Astrocyte (in vitro differentiated cells and primary cell): ENCODE measurements at regions not wholly inside any gene's neighbourhood (a gene's known extent, or its start where the extent isn't known, plus 50 kb on each side); places are given as distances from the start of the nearest gene placed in this dataset.

Experiments
- DNase-seq: peaks from one replicate; pipeline ENCODE4 v3.0.0-alpha.2; 2010; ENCODE audit warnings: low read depth
- FAIRE-seq: peaks from 2 replicates; lab custom pipeline; 2011; peaks lifted over from hg19 to GRCh38; lab: Jason Lieb, UNC
- H2AFZ ChIP-seq: 2 replicates; pipeline ENCODE4 v1.6.0; 2012; ENCODE audit warnings: low read depth, low read length, inconsistent platforms
- H3K27ac ChIP-seq: 2 replicates; pipeline ENCODE4 v1.5.1; 2011; ENCODE audit warnings: low read depth, low read length, inconsistent platforms
- H3K27me3 ChIP-seq: 2 replicates; pipeline ENCODE4 v1.6.0; 2011; ENCODE audit warnings: low read length, inconsistent platforms; ENCODE audit not compliant: insufficient read depth
- H3K36me3 ChIP-seq: 2 replicates; pipeline ENCODE4 v1.5.1; 2011; ENCODE audit warnings: low read length, inconsistent platforms; ENCODE audit not compliant: insufficient read depth
- H3K4me1 ChIP-seq: 2 replicates; pipeline ENCODE4 v1.5.1; 2011; ENCODE audit warnings: low read length, inconsistent platforms; ENCODE audit not compliant: insufficient read depth
- H3K4me2 ChIP-seq: 2 replicates; pipeline ENCODE4 v1.6.0; 2012; ENCODE audit warnings: low read length, inconsistent platforms
- H3K4me3 ChIP-seq: 2 replicates; pipeline ENCODE4 v1.5.1; 2011; ENCODE audit warnings: low read depth, mild to moderate bottlenecking, low read length, inconsistent platforms; ENCODE audit not compliant: insufficient read depth
- H3K79me2 ChIP-seq: 2 replicates; pipeline ENCODE4 v1.6.0; 2012; ENCODE audit warnings: mild to moderate bottlenecking, low read length, inconsistent platforms; ENCODE audit not compliant: insufficient read depth
- H3K9ac ChIP-seq: 2 replicates; pipeline ENCODE4 v1.6.0; 2012; ENCODE audit warnings: mild to moderate bottlenecking, low read length, inconsistent platforms
- H3K9me3 ChIP-seq: 2 replicates; pipeline ENCODE4 v1.5.1; 2012; ENCODE audit warnings: low read depth, mild to moderate bottlenecking, low read length, inconsistent platforms; ENCODE audit not compliant: insufficient read depth
- H4K20me1 ChIP-seq: 2 replicates; pipeline ENCODE4 v1.6.0; 2012; ENCODE audit warnings: low read length, inconsistent platforms; ENCODE audit not compliant: insufficient read depth
- H3K27ac Mint-ChIP-seq: one replicate; pipeline ENCODE4 v1.8.0; 2021; ENCODE audit warnings: mild to moderate bottlenecking, mixed read lengths; ENCODE audit not compliant: unreplicated experiment
- H3K27me3 Mint-ChIP-seq: one replicate; pipeline ENCODE4 v1.8.0; 2021; ENCODE audit warnings: low read depth, mixed read lengths; ENCODE audit not compliant: unreplicated experiment
- H3K36me3 Mint-ChIP-seq: one replicate; pipeline ENCODE4 v1.8.0; 2021; ENCODE audit warnings: low read depth, mixed read lengths; ENCODE audit not compliant: unreplicated experiment
- H3K4me1 Mint-ChIP-seq: one replicate; pipeline ENCODE4 v1.8.0; 2021; ENCODE audit warnings: low read depth, mixed read lengths; ENCODE audit not compliant: unreplicated experiment
- H3K4me3 Mint-ChIP-seq: one replicate; pipeline ENCODE4 v1.8.0; 2021; ENCODE audit warnings: mild to moderate bottlenecking, moderate library complexity, mixed read lengths; ENCODE audit not compliant: unreplicated experiment
- H3K9me3 Mint-ChIP-seq: one replicate; pipeline ENCODE4 v1.8.0; 2021; ENCODE audit warnings: mild to moderate bottlenecking, mixed read lengths; ENCODE audit not compliant: unreplicated experiment
- EZH2 ChIP-seq: IDR thresholded peaks from 2 replicates; pipeline ENCODE4 v1.6.1; 2012; ENCODE audit warnings: mild to moderate bottlenecking, low read length, inconsistent platforms; ENCODE audit not compliant: insufficient read depth
- TF ChIP-seq, protein P1 (sequence below): IDR thresholded peaks from 2 replicates; pipeline ENCODE4 v1.5.1; 2011; ENCODE audit warnings: low read depth, mild to moderate bottlenecking, inconsistent platforms, low read length, moderate library complexity; ENCODE audit not compliant: insufficient read depth

GRCh38 chr3:8097690-8098089 lies 403.9 kb upstream of the LMCD1 start:
- no peak overlapping the region for H3K9ac ChIP-seq
- FAIRE-seq (no peak), DNase-seq (no peak)
- no peak overlapping the region for H3K27ac ChIP-seq
- H3K4me1 Mint-ChIP-seq: peaks cover 2% of the 10 kb centered on the region
- H3K36me3 Mint-ChIP-seq: no peaks in the 10 kb centered on the region
- H2AFZ ChIP-seq: no peak overlapping the region
- H3K79me2 ChIP-seq: no peaks in the 10 kb centered on the region
- no peak overlapping the region for H3K4me2 ChIP-seq
- no peaks in the 10 kb centered on the region for H3K4me1 ChIP-seq
- no peaks in the 10 kb centered on the region for H3K27me3 ChIP-seq
- no peak overlapping the region for H3K4me3 ChIP-seq
- no peaks in the 10 kb centered on the region for H4K20me1 ChIP-seq
- H3K9me3 ChIP-seq: no peaks in the 10 kb centered on the region
- H3K36me3 ChIP-seq: no peaks in the 10 kb centered on the region
- peaks cover 6% of the 10 kb centered on the region for H3K27me3 Mint-ChIP-seq
- no peak for TF ChIP-seq EZH2
- TF ChIP-seq, protein P1, sequence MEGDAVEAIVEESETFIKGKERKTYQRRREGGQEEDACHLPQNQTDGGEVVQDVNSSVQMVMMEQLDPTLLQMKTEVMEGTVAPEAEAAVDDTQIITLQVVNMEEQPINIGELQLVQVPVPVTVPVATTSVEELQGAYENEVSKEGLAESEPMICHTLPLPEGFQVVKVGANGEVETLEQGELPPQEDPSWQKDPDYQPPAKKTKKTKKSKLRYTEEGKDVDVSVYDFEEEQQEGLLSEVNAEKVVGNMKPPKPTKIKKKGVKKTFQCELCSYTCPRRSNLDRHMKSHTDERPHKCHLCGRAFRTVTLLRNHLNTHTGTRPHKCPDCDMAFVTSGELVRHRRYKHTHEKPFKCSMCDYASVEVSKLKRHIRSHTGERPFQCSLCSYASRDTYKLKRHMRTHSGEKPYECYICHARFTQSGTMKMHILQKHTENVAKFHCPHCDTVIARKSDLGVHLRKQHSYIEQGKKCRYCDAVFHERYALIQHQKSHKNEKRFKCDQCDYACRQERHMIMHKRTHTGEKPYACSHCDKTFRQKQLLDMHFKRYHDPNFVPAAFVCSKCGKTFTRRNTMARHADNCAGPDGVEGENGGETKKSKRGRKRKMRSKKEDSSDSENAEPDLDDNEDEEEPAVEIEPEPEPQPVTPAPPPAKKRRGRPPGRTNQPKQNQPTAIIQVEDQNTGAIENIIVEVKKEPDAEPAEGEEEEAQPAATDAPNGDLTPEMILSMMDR: no peak
- no peak overlapping the region for H3K4me3 Mint-ChIP-seq
- no peak overlapping the region for H3K27ac Mint-ChIP-seq
- no peaks in the 10 kb centered on the region for H3K9me3 Mint-ChIP-seq

DNA sequence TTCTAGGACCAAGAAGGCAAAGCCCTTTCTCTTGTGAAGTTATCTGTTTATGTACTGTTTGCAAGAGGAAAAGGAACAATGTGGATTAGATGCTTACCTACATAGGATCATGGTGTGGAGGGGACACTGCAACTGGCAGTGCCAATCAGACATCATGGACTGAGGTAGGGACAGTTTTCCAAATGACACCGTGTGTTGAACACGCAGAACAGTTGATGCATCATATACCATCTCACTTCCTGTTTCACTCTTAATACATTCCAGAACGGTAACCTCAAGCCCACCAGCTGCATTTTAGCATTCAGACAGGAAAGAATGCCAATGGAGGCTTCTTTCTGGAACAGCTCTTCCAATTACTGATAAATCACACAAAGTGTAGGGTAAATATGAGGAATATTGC lies 397.7 kb upstream of the LMCD1 start:
- DNase-seq: no peak

GRCh38 chr3:8106921-8107320 lies 394.7 kb upstream of the LMCD1 start:
- no peak overlapping the region for H3K27ac ChIP-seq
- no peaks in the 10 kb centered on the region for H3K9me3 ChIP-seq
- no peaks in the 10 kb centered on the region for H3K36me3 ChIP-seq
- H3K27ac Mint-ChIP-seq: no peak overlapping the region
- peaks cover 6% of the 10 kb centered on the region for H3K4me1 Mint-ChIP-seq
- H3K4me3 Mint-ChIP-seq: no peak overlapping the region
- peaks cover 2% of the 10 kb centered on the region for H3K27me3 Mint-ChIP-seq
- H3K36me3 Mint-ChIP-seq: no peaks in the 10 kb centered on the region
- H2AFZ ChIP-seq: no peak overlapping the region
- FAIRE-seq (no peak), DNase-seq (no peak)
- no peaks in the 10 kb centered on the region for H4K20me1 ChIP-seq
- H3K27me3 ChIP-seq: no peaks in the 10 kb centered on the region
- no peaks in the 10 kb centered on the region for H3K79me2 ChIP-seq
- TF ChIP-seq EZH2: no peak
- H3K9me3 Mint-ChIP-seq: no peaks in the 10 kb centered on the region
- H3K4me2 ChIP-seq: no peak overlapping the region
- H3K4me1 ChIP-seq: no peaks in the 10 kb centered on the region
- no peak overlapping the region for H3K4me3 ChIP-seq
- no peak overlapping the region for H3K9ac ChIP-seq

More for the DNA sequence above, 397.7 kb upstream of the LMCD1 start:
- Histone ChIP-seq H3K27me3 (no peaks in the 10 kb centered on the region), H3K36me3 (no peaks in the 10 kb centered on the region), H3K4me1 (no peaks in the 10 kb centered on the region), H2AFZ (no peak overlapping the region), H3K4me2 (no peak overlapping the region), H3K79me2 (no peaks in the 10 kb centered on the region), H3K9ac (no peak overlapping the region), H3K9me3 (no peaks in the 10 kb centered on the region), H4K20me1 (no peaks in the 10 kb centered on the region), H3K27ac (no peak overlapping the region), H3K4me3 (no peak overlapping the region)
- peaks cover 8% of the 10 kb centered on the region for H3K4me1 Mint-ChIP-seq
- no peaks in the 10 kb centered on the region for H3K36me3 Mint-ChIP-seq
- no peak for FAIRE-seq
- H3K27ac Mint-ChIP-seq: no peak overlapping the region
- no peaks in the 10 kb centered on the region for H3K9me3 Mint-ChIP-seq
- no peak overlapping the region for H3K4me3 Mint-ChIP-seq
- TF ChIP-seq, protein P1: no peak
- no peak for TF ChIP-seq EZH2
- peaks cover 8% of the 10 kb centered on the region for H3K27me3 Mint-ChIP-seq
